ENCODE measurements at regions not wholly inside any gene's neighbourhood (a gene's known extent, or its start where the extent isn't known, plus 50 kb on each side); places are given as distances from the start of the nearest gene placed in this dataset.

GRCh38 chr13:71096421-71096820 lies 770.6 kb downstream of the DACH1 start:
- no peak for TF ChIP-seq EZH2phosphoT487 (IDR thresholded peaks at IDR 0.05; ENCODE audit: low read depth)
- TF ChIP-seq, protein P1, sequence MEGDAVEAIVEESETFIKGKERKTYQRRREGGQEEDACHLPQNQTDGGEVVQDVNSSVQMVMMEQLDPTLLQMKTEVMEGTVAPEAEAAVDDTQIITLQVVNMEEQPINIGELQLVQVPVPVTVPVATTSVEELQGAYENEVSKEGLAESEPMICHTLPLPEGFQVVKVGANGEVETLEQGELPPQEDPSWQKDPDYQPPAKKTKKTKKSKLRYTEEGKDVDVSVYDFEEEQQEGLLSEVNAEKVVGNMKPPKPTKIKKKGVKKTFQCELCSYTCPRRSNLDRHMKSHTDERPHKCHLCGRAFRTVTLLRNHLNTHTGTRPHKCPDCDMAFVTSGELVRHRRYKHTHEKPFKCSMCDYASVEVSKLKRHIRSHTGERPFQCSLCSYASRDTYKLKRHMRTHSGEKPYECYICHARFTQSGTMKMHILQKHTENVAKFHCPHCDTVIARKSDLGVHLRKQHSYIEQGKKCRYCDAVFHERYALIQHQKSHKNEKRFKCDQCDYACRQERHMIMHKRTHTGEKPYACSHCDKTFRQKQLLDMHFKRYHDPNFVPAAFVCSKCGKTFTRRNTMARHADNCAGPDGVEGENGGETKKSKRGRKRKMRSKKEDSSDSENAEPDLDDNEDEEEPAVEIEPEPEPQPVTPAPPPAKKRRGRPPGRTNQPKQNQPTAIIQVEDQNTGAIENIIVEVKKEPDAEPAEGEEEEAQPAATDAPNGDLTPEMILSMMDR (IDR thresholded peaks at IDR 0.05; ENCODE audit: low read depth, low read length) = no peak

All from OCI-LY3 (cell line).